HG03066 (cell line): ENCODE measurements at regions not wholly inside any gene's neighbourhood (a gene's known extent, or its start where the extent isn't known, plus 50 kb on each side); places are given as distances from the start of the nearest gene placed in this dataset.
A peak's percentile ranks its signal among the peaks of the same experiment; 100 is the strongest.
"Not testable (repeated sequence)": the region's sequence is repeated elsewhere in the genome, so short reads cannot be mapped to it uniquely, and the experiment has no call there.

Source experiments
- ATAC-seq: cut with Tn5 transposase; IDR thresholded peaks from one replicate; pipeline ENCODE4 v1.9.1; 2021; ENCODE audit warnings: low read depth; ENCODE audit not compliant: unreplicated experiment

GRCh38 chr6:155916846-155917624 is 461.4 kb upstream of the NOX3 start:
- ATAC-seq, result no peak

- ATAC-seq, result no peak
Observed at GRCh38 chr6:155915651-155916050, 460.0 kb upstream of the NOX3 start.

GRCh38 chr6:155913816-155914215 is 458.2 kb upstream of the NOX3 start:
- ATAC-seq, result no peak

GRCh38 chr6:155909710-155910109 is 454.1 kb upstream of the NOX3 start:
- no peak for ATAC-seq

GRCh38 chr6:155895641-155896040 is 440.0 kb upstream of the NOX3 start:
- no peak for ATAC-seq

- ATAC-seq, result no peak
Observed at GRCh38 chr6:155894758-155895157, 439.1 kb upstream of the NOX3 start.

- ATAC-seq, result no peak
Observed at GRCh38 chr6:155894262-155894661, 438.6 kb upstream of the NOX3 start.

GRCh38 chr6:155890409-155890808 is 434.8 kb upstream of the NOX3 start:
- ATAC-seq, result no peak

- ATAC-seq, result no peak
Observed at GRCh38 chr6:155889410-155889809, 433.8 kb upstream of the NOX3 start.

- ATAC-seq, result no peak
Observed at GRCh38 chr6:155887421-155887820, 431.8 kb upstream of the NOX3 start.

- no peak for ATAC-seq
Observed at GRCh38 chr6:155883741-155884140, 428.1 kb upstream of the NOX3 start.

- ATAC-seq, result no peak
Observed at GRCh38 chr6:155883334-155883731, 427.7 kb upstream of the NOX3 start.

GRCh38 chr6:155882527-155883333 is 427.1 kb upstream of the NOX3 start:
- ATAC-seq, result peak; percentile 86

- ATAC-seq, result peak; percentile 34
Observed at GRCh38 chr6:155881826-155882526, 426.3 kb upstream of the NOX3 start.

GRCh38 chr6:155880900-155881299 is 425.3 kb upstream of the NOX3 start:
- ATAC-seq, result no peak

GRCh38 chr6:155872961-155873360 is 417.3 kb upstream of the NOX3 start:
- no peak for ATAC-seq

GRCh38 chr6:155867682-155868081 is 412.0 kb upstream of the NOX3 start:
- no peak for ATAC-seq

- ATAC-seq, result not testable (repeated sequence)
Observed at GRCh38 chr6:155866676-155867390, 411.2 kb upstream of the NOX3 start.

GRCh38 chr6:155861821-155862220 is 406.2 kb upstream of the NOX3 start:
- ATAC-seq, result no peak

- ATAC-seq, result not testable (repeated sequence)
Observed at GRCh38 chr6:155858906-155859305, 403.3 kb upstream of the NOX3 start.

GRCh38 chr6:155854787-155855186 is 399.1 kb upstream of the NOX3 start:
- ATAC-seq, result no peak
